ENCODE measurements at regions not wholly inside any gene's neighbourhood (a gene's known extent, or its start where the extent isn't known, plus 50 kb on each side); places are given as distances from the start of the nearest gene placed in this dataset.

- Histone ChIP-seq H3K4me3 (ENCODE audit: low read depth, low read length) (no peak overlapping the region), H3K9me3 (ENCODE audit: control insufficient read depth, insufficient read depth, low read depth, low read length) (no peaks in the 10 kb centered on the region), H3K36me3 (ENCODE audit: control insufficient read depth in 2 of 2, insufficient read depth in 1 of 2, low read length in 2 of 2) (peaks cover 0 to 3% of the 10 kb centered on the region in 2 experiments; a peak in 1 of 3 replicates), H3K27ac (ENCODE audit: extremely low read depth, low read depth, low read length) (peak overlapping the region; percentile 93), H3K4me1 (ENCODE audit: control insufficient read depth, insufficient read depth, low read length) (peaks cover 15% of the 10 kb centered on the region)
- ChIA-PET CTCF (interaction anchor here (0.6 to 6.9 kb wide), 10 partner anchors 8 to 298 kb away, joined by 3 to 40 read pairs (median 6); no protein-coding TSS in a partner anchor), POLR2A (interaction anchor here (0.9 to 1.1 kb wide), 4 partner anchors 9 to 271 kb away, joined by 3 to 6 read pairs (median 6); partner anchors contain the start of gene LGR4)
- TF ChIP-seq ZNF791 (tag by site-specific recombination; IDR thresholded peaks at IDR 0.05): no peak
- TF ChIP-seq ZFP37 (tag by site-specific recombination; IDR thresholded peaks at IDR 0.05): no peak
- TF ChIP-seq ZNF341 (tag by site-specific recombination; IDR thresholded peaks at IDR 0.05; ENCODE audit: low read depth): peak; percentile 87
- no peak for TF ChIP-seq ZNF16 (tag by site-specific recombination; IDR thresholded peaks at IDR 0.05; ENCODE audit: low read depth)
- TF ChIP-seq ZNF521 (tag by site-specific recombination; IDR thresholded peaks at IDR 0.05): no peak
- no peak for TF ChIP-seq ZNF138 (tag by site-specific recombination; IDR thresholded peaks at IDR 0.05; ENCODE audit: borderline replicate concordance)
- no peak for TF ChIP-seq ZNF292 (tag by site-specific recombination; IDR thresholded peaks at IDR 0.05; ENCODE audit: borderline replicate concordance, low read depth)
- TF ChIP-seq ZNF157 (tag by site-specific recombination; IDR thresholded peaks at IDR 0.05): no peak
- no peak for TF ChIP-seq ZFP41 (tag by site-specific recombination; IDR thresholded peaks at IDR 0.05; ENCODE audit: borderline replicate concordance)
- TF ChIP-seq KLF10 (tag by site-specific recombination; IDR thresholded peaks at IDR 0.05): peak; percentile 70
- peak; percentile 51 for TF ChIP-seq KLF8 (tag by site-specific recombination; IDR thresholded peaks at IDR 0.05)
- no peak for TF ChIP-seq ZNF223 (tag by site-specific recombination; IDR thresholded peaks at IDR 0.05)
- 0 out of 2 replicates have a peak, but pooled peaks have one; percentile 46 for TF ChIP-seq ZNF600 (tag by site-specific recombination; IDR thresholded peaks at IDR 0.05)
- TF ChIP-seq SP2 (tag by site-specific recombination; IDR thresholded peaks at IDR 0.05): no peak
- no peak for TF ChIP-seq ZSCAN18 (tag by site-specific recombination; IDR thresholded peaks at IDR 0.05)
- no peak for TF ChIP-seq ZNF670 (tag by site-specific recombination; IDR thresholded peaks at IDR 0.05; ENCODE audit: low read depth)
- no peak for TF ChIP-seq GFI1B (tag by site-specific recombination; IDR thresholded peaks at IDR 0.05)
- no peak for TF ChIP-seq ZNF514 (tag by site-specific recombination; IDR thresholded peaks at IDR 0.05)
- TF ChIP-seq ZNF529 (tag by site-specific recombination; IDR thresholded peaks at IDR 0.05; ENCODE audit: insufficient replicate concordance): no peak
- no peak; the same call in 1 of the 2 replicates for TF ChIP-seq ZBTB11 (tag by site-specific recombination; conservative IDR thresholded peaks at IDR 0.05; ENCODE audit: low read depth)
- no peak for TF ChIP-seq HOXA7 (CRISPR knock-in tag; IDR thresholded peaks at IDR 0.05; ENCODE audit: borderline replicate concordance)
- no peak for TF ChIP-seq ZNF155 (tag by site-specific recombination; IDR thresholded peaks at IDR 0.05)
- peak; percentile 52 for TF ChIP-seq ZNF629 (tag by site-specific recombination; IDR thresholded peaks at IDR 0.05)
- TF ChIP-seq PATZ1 (tag by site-specific recombination; IDR thresholded peaks at IDR 0.05): peak; percentile 72
- no peak for TF ChIP-seq ZNF114 (tag by site-specific recombination; IDR thresholded peaks at IDR 0.05)
- peak; percentile 64; the same call in 1 of the 2 replicates for TF ChIP-seq ZXDB (tag by site-specific recombination; IDR thresholded peaks at IDR 0.05)
- no peak for TF ChIP-seq KLF17 (tag by site-specific recombination; IDR thresholded peaks at IDR 0.05)
- 0 out of 2 replicates have a peak, but pooled peaks have one; percentile 27 for TF ChIP-seq GLIS1 (tag by site-specific recombination; IDR thresholded peaks at IDR 0.05)
- no peak for TF ChIP-seq ZNF645 (tag by site-specific recombination; IDR thresholded peaks at IDR 0.05)
Measured at GRCh38 chr11:27201454-27202302, 161.1 kb downstream of the BBOX1 start.
